A549 (cell line): ENCODE measurements at regions not wholly inside any gene's neighbourhood (a gene's known extent, or its start where the extent isn't known, plus 50 kb on each side); places are given as distances from the start of the nearest gene placed in this dataset.

ENCODE experiments used
- CHD2 ChIP-seq: fragments of 150-350 bp; IDR thresholded peaks from 2 replicates; pipeline ENCODE4 v1.6.1; 2014; ENCODE audit warnings: low read length; ENCODE audit not compliant: partially characterized antibody
- USF2 ChIP-seq: fragments of 450-650 bp; IDR thresholded peaks from 2 replicates; pipeline ENCODE4 v1.6.1; 2014; ENCODE audit warnings: antibody characterized with exemption
- TF ChIP-seq, protein P1 (sequence below): fragments of 200-600 bp; sonication (generic); IDR thresholded peaks from 2 replicates; pipeline ENCODE4 v1.6.1; 2016; ENCODE audit warnings: antibody characterized with exemption, mild to moderate bottlenecking, moderate library complexity
- TF ChIP-seq, protein P2 (sequence below): fragments of >200 bp; sonication (Bioruptor Twin); formaldehyde crosslinking; IDR thresholded peaks from 3 replicates; pipeline ENCODE4 v1.5.1; 2016

GRCh38 chr22:27663812-27664211 lies 137.7 kb downstream of the MN1 start:
- no peak for TF ChIP-seq CHD2
- TF ChIP-seq, protein P1, sequence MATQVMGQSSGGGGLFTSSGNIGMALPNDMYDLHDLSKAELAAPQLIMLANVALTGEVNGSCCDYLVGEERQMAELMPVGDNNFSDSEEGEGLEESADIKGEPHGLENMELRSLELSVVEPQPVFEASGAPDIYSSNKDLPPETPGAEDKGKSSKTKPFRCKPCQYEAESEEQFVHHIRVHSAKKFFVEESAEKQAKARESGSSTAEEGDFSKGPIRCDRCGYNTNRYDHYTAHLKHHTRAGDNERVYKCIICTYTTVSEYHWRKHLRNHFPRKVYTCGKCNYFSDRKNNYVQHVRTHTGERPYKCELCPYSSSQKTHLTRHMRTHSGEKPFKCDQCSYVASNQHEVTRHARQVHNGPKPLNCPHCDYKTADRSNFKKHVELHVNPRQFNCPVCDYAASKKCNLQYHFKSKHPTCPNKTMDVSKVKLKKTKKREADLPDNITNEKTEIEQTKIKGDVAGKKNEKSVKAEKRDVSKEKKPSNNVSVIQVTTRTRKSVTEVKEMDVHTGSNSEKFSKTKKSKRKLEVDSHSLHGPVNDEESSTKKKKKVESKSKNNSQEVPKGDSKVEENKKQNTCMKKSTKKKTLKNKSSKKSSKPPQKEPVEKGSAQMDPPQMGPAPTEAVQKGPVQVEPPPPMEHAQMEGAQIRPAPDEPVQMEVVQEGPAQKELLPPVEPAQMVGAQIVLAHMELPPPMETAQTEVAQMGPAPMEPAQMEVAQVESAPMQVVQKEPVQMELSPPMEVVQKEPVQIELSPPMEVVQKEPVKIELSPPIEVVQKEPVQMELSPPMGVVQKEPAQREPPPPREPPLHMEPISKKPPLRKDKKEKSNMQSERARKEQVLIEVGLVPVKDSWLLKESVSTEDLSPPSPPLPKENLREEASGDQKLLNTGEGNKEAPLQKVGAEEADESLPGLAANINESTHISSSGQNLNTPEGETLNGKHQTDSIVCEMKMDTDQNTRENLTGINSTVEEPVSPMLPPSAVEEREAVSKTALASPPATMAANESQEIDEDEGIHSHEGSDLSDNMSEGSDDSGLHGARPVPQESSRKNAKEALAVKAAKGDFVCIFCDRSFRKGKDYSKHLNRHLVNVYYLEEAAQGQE = no peak
- TF ChIP-seq, protein P2, sequence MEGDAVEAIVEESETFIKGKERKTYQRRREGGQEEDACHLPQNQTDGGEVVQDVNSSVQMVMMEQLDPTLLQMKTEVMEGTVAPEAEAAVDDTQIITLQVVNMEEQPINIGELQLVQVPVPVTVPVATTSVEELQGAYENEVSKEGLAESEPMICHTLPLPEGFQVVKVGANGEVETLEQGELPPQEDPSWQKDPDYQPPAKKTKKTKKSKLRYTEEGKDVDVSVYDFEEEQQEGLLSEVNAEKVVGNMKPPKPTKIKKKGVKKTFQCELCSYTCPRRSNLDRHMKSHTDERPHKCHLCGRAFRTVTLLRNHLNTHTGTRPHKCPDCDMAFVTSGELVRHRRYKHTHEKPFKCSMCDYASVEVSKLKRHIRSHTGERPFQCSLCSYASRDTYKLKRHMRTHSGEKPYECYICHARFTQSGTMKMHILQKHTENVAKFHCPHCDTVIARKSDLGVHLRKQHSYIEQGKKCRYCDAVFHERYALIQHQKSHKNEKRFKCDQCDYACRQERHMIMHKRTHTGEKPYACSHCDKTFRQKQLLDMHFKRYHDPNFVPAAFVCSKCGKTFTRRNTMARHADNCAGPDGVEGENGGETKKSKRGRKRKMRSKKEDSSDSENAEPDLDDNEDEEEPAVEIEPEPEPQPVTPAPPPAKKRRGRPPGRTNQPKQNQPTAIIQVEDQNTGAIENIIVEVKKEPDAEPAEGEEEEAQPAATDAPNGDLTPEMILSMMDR = no peak
- no peak for TF ChIP-seq USF2
